Spinal cord (tissue), 9 donors: ENCODE measurements at regions not wholly inside any gene's neighbourhood (a gene's known extent, or its start where the extent isn't known, plus 50 kb on each side); places are given as distances from the start of the nearest gene placed in this dataset.
"Not testable (repeated sequence)": the region's sequence is repeated elsewhere in the genome, so short reads cannot be mapped to it uniquely, and the experiment has no call there.

Source experiments
- DNase-seq, 6 donors: peaks; one replicate each; pipeline versions ENCODE4 v3.0.0 to v3.0.0-alpha.2; 2013 to 2015; ENCODE audit warnings: low spot score in 6 of 6, low read depth in 4 of 6
- H3K27ac ChIP-seq: one replicate; pipeline ENCODE4 v1.5.1; 2013; ENCODE audit warnings: low read depth, low read length, control low read depth
- H3K27me3 ChIP-seq: one replicate; pipeline ENCODE4 v1.6.1; 2013; ENCODE audit warnings: low read length; ENCODE audit not compliant: control insufficient read depth, insufficient read depth
- H3K36me3 ChIP-seq: one replicate; pipeline ENCODE4 v1.6.1; 2013; ENCODE audit warnings: low read length; ENCODE audit not compliant: control insufficient read depth, insufficient read depth
- H3K4me1 ChIP-seq: one replicate; pipeline ENCODE4 v1.6.1; 2013; ENCODE audit warnings: low read length; ENCODE audit not compliant: control insufficient read depth, insufficient read depth
- H3K4me3 ChIP-seq: one replicate; pipeline ENCODE4 v1.5.1; 2013; ENCODE audit warnings: low read depth, low read length, control low read depth
- H3K9me3 ChIP-seq: one replicate; pipeline ENCODE4 v1.6.1; 2013; ENCODE audit warnings: low read length; ENCODE audit not compliant: control insufficient read depth, insufficient read depth
- WGBS: methylation state at CpG from one replicate; pipeline ENCODE4 v1.1.5; 2013; ENCODE audit warnings: missing lambda C conversion rate; ENCODE audit not compliant: insufficient coverage; 5-methylcytosine and 5-hydroxymethylcytosine counted together
- donor health status: healthy.

DNA sequence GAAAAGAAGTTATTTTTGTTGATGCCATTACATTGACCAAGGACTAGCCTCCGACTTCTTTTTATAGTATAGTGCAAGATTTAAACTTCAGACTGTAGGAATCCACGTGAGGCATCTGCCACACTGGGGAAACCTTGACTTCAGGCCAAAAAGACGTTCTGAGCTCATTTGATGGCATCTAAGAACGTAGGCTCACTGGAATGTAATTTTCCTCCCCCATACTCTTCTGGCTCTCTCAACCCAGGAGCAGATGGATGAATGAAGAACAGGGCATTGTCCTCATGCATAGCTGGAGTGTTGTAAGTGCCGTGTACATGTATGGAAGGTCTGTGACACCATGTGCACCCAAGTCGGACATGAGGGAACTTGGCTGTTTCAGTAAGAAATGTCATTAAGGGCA lies 72.8 kb upstream of the IKBKE start:
- H3K27ac ChIP-seq, H3K4me1 ChIP-seq, H3K4me3 ChIP-seq, H3K36me3 ChIP-seq, H3K27me3 ChIP-seq, DNase-seq, H3K9me3 ChIP-seq: not testable (repeated sequence)
- WGBS, result no CpG with 5 or more reads among the region's 6 CpGs

DNA sequence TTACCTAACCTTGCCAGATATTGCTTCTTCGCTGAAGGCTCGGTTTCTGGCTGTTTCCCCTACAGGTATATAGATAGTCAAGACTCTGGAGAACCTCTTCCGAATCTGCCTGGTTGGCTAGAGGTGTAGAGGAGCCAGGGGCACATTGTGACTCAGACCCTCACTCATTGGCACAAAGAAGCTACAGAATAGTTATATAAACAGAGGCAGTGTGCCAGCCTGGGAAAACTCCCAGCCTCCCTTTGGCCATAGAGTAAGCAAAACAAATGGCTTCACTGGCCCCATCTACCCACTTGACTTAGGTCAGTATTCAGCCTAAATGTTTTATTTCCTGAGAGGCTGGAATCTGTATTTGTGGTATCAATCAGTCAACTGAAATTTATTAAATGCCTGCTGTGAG lies 72.0 kb upstream of the IKBKE start:
- H3K9me3 ChIP-seq, H3K4me1 ChIP-seq, H3K4me3 ChIP-seq, H3K27ac ChIP-seq, DNase-seq, H3K36me3 ChIP-seq, H3K27me3 ChIP-seq: not testable (repeated sequence)
- WGBS, result no CpG with 5 or more reads among the region's 3 CpGs

DNA sequence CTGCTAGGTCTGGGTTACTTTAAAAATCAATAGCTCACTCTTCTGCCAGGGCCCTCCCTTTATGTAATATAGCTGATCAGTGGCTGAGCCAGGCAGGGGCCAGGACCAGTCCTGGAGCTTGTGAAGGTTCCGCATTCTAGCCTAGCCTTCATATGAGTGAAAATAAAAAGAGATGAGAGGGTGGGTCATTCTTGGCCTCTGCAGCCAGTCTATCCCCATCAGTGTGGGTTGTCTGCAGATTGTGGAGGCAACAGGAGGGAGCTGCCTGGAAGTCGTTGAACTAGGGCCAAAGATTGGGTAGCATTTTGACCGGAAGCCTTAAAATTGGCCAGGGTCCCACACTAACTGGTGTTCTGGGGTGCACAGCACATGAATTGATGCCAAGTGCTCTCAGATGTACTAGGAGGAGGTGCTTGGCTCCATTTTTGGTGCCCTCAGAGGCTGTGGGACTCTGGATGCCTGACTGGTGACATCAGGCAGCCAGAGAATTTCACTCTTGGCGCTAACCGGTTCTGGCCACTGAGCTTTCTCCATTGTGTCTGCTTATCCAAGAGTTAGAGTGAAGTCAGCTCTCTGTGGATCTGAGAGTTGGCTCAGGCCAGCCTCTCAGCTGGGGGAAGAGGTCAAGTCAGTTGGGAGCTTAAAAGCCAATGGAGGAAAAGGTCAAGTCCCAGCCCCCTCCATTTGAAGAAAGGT lies 66.5 kb upstream of the IKBKE start:
- H3K4me3 ChIP-seq, H3K9me3 ChIP-seq, DNase-seq, H3K27me3 ChIP-seq, H3K4me1 ChIP-seq, H3K27ac ChIP-seq, H3K36me3 ChIP-seq: not testable (repeated sequence)
- WGBS, result no CpG with 5 or more reads among the region's 5 CpGs

DNA sequence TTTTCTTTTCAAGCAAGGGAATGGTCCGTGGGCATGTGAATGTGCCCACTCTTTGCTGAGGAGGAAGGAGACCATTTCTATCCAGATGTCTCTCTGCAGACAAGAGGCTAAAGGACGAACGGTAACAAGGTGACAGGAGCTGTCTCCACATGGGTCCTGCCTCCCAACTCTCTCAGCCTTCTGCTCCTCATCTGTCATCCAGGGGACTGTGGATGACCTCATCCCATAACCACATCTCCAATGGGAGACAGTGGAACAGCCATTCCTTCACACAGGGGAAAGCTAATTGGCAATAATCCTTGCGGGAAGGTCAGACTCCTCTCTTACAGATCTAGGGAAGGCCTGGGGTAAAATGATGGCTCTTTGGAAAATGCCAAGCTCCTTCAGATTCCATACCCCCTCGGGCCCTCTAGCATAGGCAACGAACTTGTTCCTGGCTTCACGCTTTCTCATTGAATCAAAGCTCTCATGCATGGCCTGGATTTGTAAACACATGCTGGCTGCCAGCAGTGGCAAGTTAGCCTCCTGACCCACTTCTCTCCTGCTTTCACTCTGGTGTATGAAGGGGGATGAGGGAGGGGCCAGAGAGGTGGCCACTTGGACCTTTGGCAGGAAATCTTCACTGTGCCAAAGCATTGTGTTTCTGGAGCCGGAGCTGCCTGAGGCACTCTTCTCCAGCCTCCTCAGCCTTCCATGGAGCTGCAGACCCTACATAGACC lies 65.8 kb upstream of the IKBKE start:
- H3K9me3 ChIP-seq, H3K36me3 ChIP-seq, H3K27ac ChIP-seq, H3K4me3 ChIP-seq, DNase-seq, H3K4me1 ChIP-seq, H3K27me3 ChIP-seq: not testable (repeated sequence)
- WGBS, result no CpG with 5 or more reads among the region's 8 CpGs

DNA sequence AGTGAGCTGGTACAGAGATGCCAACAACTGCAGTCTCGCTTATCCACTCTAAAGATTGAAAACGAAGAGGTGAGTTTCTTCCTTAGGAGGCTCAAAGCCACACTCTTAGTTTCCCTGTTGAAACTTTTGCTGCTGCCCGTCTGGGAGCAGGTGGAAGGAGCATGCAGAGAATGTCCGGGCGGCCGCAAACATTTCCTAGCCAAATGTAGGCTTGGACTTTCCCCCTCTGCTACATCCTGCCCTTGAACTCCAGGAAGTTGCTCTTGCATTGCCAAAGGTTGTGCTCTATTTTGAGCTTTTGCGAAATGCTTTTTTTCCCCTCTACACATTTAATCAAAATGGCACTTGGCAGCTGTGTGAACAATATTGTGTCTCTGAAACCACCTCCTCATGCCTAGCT lies 65.0 kb upstream of the IKBKE start:
- not testable (repeated sequence) for H3K4me3 ChIP-seq, H3K27ac ChIP-seq, H3K4me1 ChIP-seq, H3K27me3 ChIP-seq, DNase-seq, H3K9me3 ChIP-seq, H3K36me3 ChIP-seq
- WGBS, result no CpG with 5 or more reads among the region's 7 CpGs

DNA sequence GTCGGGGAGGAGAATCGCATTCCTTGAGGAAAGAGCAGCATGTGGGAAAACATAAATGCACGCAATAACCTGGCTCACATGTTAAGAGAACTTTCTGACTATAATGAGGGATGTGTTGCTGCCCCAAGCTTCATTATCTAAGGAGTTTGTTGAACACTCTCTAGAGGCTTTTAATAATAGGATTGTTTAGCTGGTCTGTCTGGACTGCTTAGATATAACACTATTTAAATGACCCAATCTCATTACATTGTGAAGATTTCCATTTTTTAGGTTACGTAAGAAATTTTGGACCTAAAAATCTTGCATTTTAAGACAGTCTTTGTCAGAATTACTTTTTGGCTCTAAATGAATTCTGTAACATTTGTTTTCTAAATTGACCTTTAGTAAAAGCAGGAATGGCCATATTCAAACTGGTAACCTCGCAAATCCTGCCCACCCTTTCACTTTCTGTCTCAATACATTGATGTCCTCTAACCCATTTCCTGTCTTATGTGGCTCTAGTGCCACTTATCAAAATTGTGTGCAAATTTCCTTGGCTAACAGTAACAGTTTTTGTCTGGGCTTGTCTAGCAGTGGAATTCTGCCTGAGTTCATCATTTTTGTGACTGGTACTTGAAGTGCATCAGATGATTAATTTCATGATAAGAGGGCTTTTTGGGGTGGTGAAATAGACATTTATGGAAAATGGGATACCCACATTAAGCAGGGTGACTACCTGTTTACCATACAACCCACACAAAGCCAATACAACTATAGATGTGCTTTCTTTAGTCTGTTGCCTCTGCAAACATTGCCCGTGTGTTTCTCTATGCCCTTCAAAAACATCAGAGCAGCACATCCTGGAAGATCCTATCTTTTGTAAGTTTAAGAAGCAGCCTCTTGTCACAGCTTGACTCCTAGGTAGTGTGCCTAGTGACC lies 61.6 kb upstream of the IKBKE start:
- not testable (repeated sequence) for H3K4me1 ChIP-seq, H3K27ac ChIP-seq, H3K36me3 ChIP-seq, H3K27me3 ChIP-seq, H3K9me3 ChIP-seq, H3K4me3 ChIP-seq, DNase-seq
- no CpG with 5 or more reads among the region's 6 CpGs for WGBS

DNA sequence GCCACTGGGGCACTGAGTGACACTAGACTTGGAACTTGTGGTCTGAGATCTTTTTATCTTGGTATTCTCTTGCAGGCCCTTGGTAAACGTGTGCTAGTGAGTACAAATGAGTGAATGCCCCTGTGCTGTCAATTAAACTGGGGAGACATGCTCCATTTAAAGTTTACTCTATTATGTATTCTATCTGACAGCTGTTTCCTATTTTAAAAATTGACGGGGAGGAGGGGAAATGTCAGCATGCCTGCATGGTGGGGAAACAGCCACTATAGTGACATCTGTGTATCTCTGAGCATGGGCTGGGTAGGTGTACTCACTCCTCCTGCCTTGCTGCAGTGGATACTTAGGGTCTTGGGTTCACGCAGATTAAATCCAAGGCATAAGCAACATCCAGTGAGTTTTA lies 59.0 kb upstream of the IKBKE start:
- Histone ChIP-seq H3K9me3 (no peaks in the 10 kb centered on the region), H3K27ac (no peak overlapping the region), H3K27me3 (no peaks in the 10 kb centered on the region), H3K36me3 (peaks cover under 1% of the 10 kb centered on the region), H3K4me1 (peaks cover 4% of the 10 kb centered on the region), H3K4me3 (no peak overlapping the region)
- no peak for DNase-seq
- WGBS, result no CpG with 5 or more reads among the region's 3 CpGs

DNA sequence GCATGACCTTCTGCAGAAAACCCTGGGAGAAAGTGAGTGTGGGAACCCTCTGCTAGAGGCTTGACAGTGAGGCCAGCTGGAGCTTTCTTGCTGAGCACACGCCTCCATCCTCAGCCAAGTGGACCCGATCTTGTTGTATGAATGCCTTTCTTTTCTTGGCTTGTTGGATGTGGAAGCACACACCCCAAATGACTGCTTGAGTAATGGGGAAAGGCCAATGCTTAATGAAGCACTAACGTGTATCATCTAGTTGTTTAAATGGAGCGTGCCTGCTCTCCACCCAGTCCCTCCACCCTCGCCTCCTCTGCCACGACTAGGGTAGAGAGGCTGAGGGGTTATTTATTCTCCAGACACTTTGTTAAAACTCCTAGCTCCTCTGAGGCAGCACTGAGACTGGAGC lies 54.3 kb upstream of the IKBKE start:
- H3K36me3 ChIP-seq, result peaks cover 21% of the 10 kb centered on the region
- DNase-seq, result peak in 2 of 6 donors; percentile 23 to 28
- WGBS, result 62% methylated on average over 2 of the region's 6 CpGs
- no peak overlapping the region for H3K27ac ChIP-seq
- no peak overlapping the region for H3K4me3 ChIP-seq
- H3K9me3 ChIP-seq, result no peaks in the 10 kb centered on the region
- peaks cover 4% of the 10 kb centered on the region for H3K4me1 ChIP-seq
- H3K27me3 ChIP-seq, result no peaks in the 10 kb centered on the region

DNA sequence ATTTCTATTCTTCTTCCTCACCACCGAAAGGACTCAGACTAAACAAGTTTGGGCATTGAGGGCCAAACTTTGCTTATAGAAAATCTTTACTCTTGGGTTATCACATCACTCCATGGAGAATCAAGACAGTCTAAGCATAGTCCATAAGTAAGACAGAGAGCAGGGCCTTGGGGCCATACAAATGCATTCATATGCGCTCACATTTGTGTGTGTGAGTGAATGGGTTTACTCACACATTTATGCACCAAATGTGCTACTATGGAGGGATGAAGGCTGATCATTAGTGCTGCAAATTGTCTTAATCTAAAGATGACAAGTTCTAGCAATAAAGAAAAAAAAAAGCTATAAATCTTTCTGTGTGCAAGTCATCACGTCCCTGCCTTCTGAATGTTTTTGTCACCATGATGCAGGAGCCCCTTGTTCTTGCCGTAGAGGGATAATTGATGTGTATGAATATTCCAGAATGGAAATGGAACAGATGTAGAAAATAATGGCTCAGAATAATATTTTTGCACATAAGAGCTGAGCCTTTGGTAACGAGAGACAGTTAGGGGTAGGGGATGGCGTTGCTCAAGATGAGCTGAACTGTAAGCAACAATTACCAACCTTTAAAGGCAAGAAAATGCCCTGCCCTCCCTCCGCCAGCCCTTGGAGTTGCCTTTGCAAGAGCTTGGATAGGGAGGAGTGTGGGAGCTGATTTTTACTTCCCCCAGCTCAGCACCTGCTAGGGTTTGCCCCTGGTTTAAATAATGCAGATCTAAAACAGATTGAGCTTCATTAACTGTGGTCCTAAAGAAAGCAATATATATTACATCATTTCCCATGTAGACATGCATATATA lies 52.3 kb upstream of the IKBKE start:
- peaks cover 23% of the 10 kb centered on the region for H3K36me3 ChIP-seq
- 75% methylated on average over 2 of the region's 7 CpGs for WGBS

More for the DNA sequence above, 52.3 kb upstream of the IKBKE start:
- Histone ChIP-seq H3K4me1 (peaks cover 4% of the 10 kb centered on the region), H3K27me3 (no peaks in the 10 kb centered on the region), H3K27ac (no peak overlapping the region), H3K4me3 (no peak overlapping the region), H3K9me3 (no peaks in the 10 kb centered on the region)
- DNase-seq, result no peak
